K562 (cell line): ENCODE measurements at regions not wholly inside any gene's neighbourhood (a gene's known extent, or its start where the extent isn't known, plus 50 kb on each side); places are given as distances from the start of the nearest gene placed in this dataset.

ENCODE experiments used
- ATAC-seq: fragments of 200-7000 bp; cut with Tn5 transposase; 3 replicates; pipeline ENCODE4 v1.9.1; 2020; ENCODE audit warnings: moderate library complexity
- BruUV-seq: library from RNA; stranded (reverse); fragments of 400-500 nt; replicated peaks from 2 replicates; lab custom pipeline; 2021; lab: Mats Ljungman, UMichigan
- CTCF ChIA-PET: fragments of 300-600 bp; formaldehyde crosslinking; extraction: SDS; loops from one replicate; lab custom pipeline; 2021; ENCODE audit warnings: low intra/inter-chr PET ratio; lab: Yijun Ruan, JAX
- POLR2A ChIA-PET: fragments of 300-600, 350-650 bp; sonication (Branson Sonifier 250); formaldehyde crosslinking; extraction: SDS; loops from one replicate; lab custom pipeline; 2021; ENCODE audit warnings: antibody characterized with exemption, inconsistent platforms; lab: Yijun Ruan, JAX
- DNase-seq, 4 experiments: peaks; one replicate each; pipeline versions ENCODE4 v3.0.0 to v3.0.0-alpha.2; 2011 to 2018; ENCODE audit warnings: low spot score in 3 of 4, mixed read lengths in 3 of 4; ENCODE audit errors: extremely low read depth in 1 of 4
- FAIRE-seq: peaks from 2 replicates; lab custom pipeline; 2011; peaks lifted over from hg19 to GRCh38; lab: Jason Lieb, UNC
- H2AFZ ChIP-seq: 2 replicates; pipeline ENCODE4 v1.6.0; 2011; ENCODE audit warnings: low read depth, low read length, control low read depth, inconsistent platforms
- H3K27ac ChIP-seq: fragments of 200-600 bp; 3 replicates; pipeline ENCODE4 v1.8.0; 2011; ENCODE audit warnings: low read depth, mild to moderate bottlenecking, control low read depth, inconsistent platforms, low read length, moderate library complexity, mixed read lengths; ENCODE audit errors: extremely low read depth
- H3K27me3 ChIP-seq, 2 experiments: fragments of 300-600 bp in 1 of 2; 2 replicates in 1 of 2; 3 replicates in 1 of 2; pipeline versions ENCODE4 v1.6.0 to v1.8.0; 2011; ENCODE audit warnings: inconsistent platforms in 2 of 2, low read length in 2 of 2, mild to moderate bottlenecking in 1 of 2, mixed read lengths in 1 of 2, moderate library complexity in 1 of 2; ENCODE audit not compliant: control insufficient read depth in 2 of 2, insufficient read depth in 2 of 2
- H3K36me3 ChIP-seq: fragments of 300-600 bp; 3 replicates; pipeline ENCODE4 v1.8.0; 2011; ENCODE audit warnings: mild to moderate bottlenecking, low read length, inconsistent platforms; ENCODE audit not compliant: control insufficient read depth, insufficient read depth
- H3K4me1 ChIP-seq, 2 experiments: fragments of 200-600 bp in 1 of 2; replicated peaks in 1 of 2; 2 replicates in 1 of 2; 3 replicates in 1 of 2; pipeline versions ENCODE4 v1.5.1 to v1.8.0; 2011; ENCODE audit warnings: inconsistent platforms in 2 of 2, low read length in 2 of 2, mild to moderate bottlenecking in 1 of 2, mixed read lengths in 1 of 2, moderate library complexity in 1 of 2; ENCODE audit not compliant: control insufficient read depth in 2 of 2, insufficient read depth in 2 of 2
- H3K4me2 ChIP-seq: 2 replicates; pipeline ENCODE4 v1.6.1; 2011; ENCODE audit warnings: low read length, control low read depth, inconsistent platforms, mixed read lengths; ENCODE audit not compliant: insufficient read depth
- H3K4me3 ChIP-seq: fragments of 200-600 bp; sonication (generic), shearing (Covaris generic); 2 replicates; pipeline ENCODE4 v1.5.1; 2016; ENCODE audit warnings: control low read depth, inconsistent platforms
- H3K79me2 ChIP-seq: fragments of 200-600 bp; 3 replicates; pipeline ENCODE4 v1.8.0; 2011; ENCODE audit warnings: low read length, inconsistent platforms; ENCODE audit not compliant: control insufficient read depth, insufficient read depth
- H3K9ac ChIP-seq, 2 experiments: 2 replicates each; pipeline versions ENCODE4 v1.6.0 to v1.6.1; 2011; ENCODE audit warnings: low read depth in 2 of 2, low read length in 2 of 2, control low read depth in 1 of 2, inconsistent platforms in 1 of 2, mild to moderate bottlenecking in 1 of 2, mixed read lengths in 1 of 2; ENCODE audit not compliant: insufficient read depth in 1 of 2
- H3K9me1 ChIP-seq: one replicate; pipeline ENCODE4 v1.6.0; 2011; ENCODE audit warnings: inconsistent platforms, mild to moderate bottlenecking, low read length, moderate library complexity; ENCODE audit not compliant: control insufficient read depth, insufficient read depth
- H3K9me3 ChIP-seq: replicated peaks from 2 replicates; pipeline ENCODE4 v1.5.1; 2011; ENCODE audit warnings: low read depth, low read length, inconsistent platforms; ENCODE audit not compliant: control insufficient read depth, insufficient read depth
- H4K20me1 ChIP-seq: replicated peaks from 2 replicates; pipeline ENCODE4 v1.6.1; 2011; ENCODE audit warnings: low read length, inconsistent platforms, mixed read lengths; ENCODE audit not compliant: control insufficient read depth, insufficient read depth
- ARID1B ChIP-seq: fragments of 450-650 bp; IDR thresholded peaks from 2 replicates; pipeline ENCODE4 v1.6.1; 2016; ENCODE audit warnings: antibody characterized with exemption, mild to moderate bottlenecking, inconsistent platforms
- FOXP1 ChIP-seq: sonication (generic); formaldehyde crosslinking; IDR thresholded peaks from 2 replicates; pipeline ENCODE4 v1.8.0; 2022; ENCODE audit warnings: mild to moderate bottlenecking, missing genetic modification reagents
- HCFC1 ChIP-seq: IDR thresholded peaks from 2 replicates; pipeline ENCODE4 v1.6.1; 2012; ENCODE audit warnings: low read depth, low read length, improper control_type of control experiment
- HMBOX1 ChIP-seq: sonication (generic); IDR thresholded peaks from 2 replicates; pipeline ENCODE4 v1.6.1; 2016
- NFIC ChIP-seq: fragments of 450-650 bp; IDR thresholded peaks from 2 replicates; pipeline ENCODE4 v1.6.1; 2017; ENCODE audit warnings: mild to moderate bottlenecking, inconsistent platforms
- PHF20 ChIP-seq: fragments of 450-650 bp; IDR thresholded peaks from 2 replicates; pipeline ENCODE4 v1.6.1; 2018; ENCODE audit not compliant: partially characterized antibody
- PRDM10 ChIP-seq: fragments of 450-650 bp; IDR thresholded peaks from 2 replicates; pipeline ENCODE4 v1.6.1; 2018; ENCODE audit not compliant: partially characterized antibody
- RBBP5 ChIP-seq: fragments of 200-600 bp; sonication (generic); IDR thresholded peaks from 2 replicates; pipeline ENCODE4 v1.6.1; 2012; ENCODE audit warnings: borderline replicate concordance, mild to moderate bottlenecking, low read length, control low read depth, inconsistent platforms; ENCODE audit not compliant: insufficient read depth, poor library complexity, severe bottlenecking
- SLC30A9 ChIP-seq: fragments of 250-450 bp; sonication (Bioruptor Pico); IDR thresholded peaks from 2 replicates; pipeline ENCODE4 v1.8.0; 2022; ENCODE audit warnings: mild to moderate bottlenecking, moderate library complexity
- TEAD2 ChIP-seq: fragments of 450-650 bp; IDR thresholded peaks from 2 replicates; pipeline ENCODE4 v1.6.1; 2016; ENCODE audit warnings: missing genetic modification characterization, control low read depth, missing compliant biosample characterization
- TRIM28 ChIP-seq: fragments of 450-650 bp; IDR thresholded peaks from 2 replicates; pipeline ENCODE4 v1.6.1; 2017
- ZEB2 ChIP-seq: fragments of 450-650 bp; IDR thresholded peaks from 2 replicates; pipeline ENCODE4 v1.6.1; 2016
- ZNF212 ChIP-seq: fragments of 450-650 bp; formaldehyde crosslinking; IDR thresholded peaks from 2 replicates; pipeline ENCODE4 v1.4.0; 2020; ENCODE audit warnings: mild to moderate bottlenecking
- WGBS: fragments of 100-300 bp; shearing (Covaris generic); methylation state at CpG from one replicate; pipeline ENCODE4 v1.1.6; 2016; ENCODE audit warnings: low coverage, mixed read lengths; ENCODE audit not compliant: insufficient coverage; ENCODE audit errors: missing lambda C conversion rate; 5-methylcytosine and 5-hydroxymethylcytosine counted together
- in situ Hi-C: fragments of 300-500 bp; cut with MboI; formaldehyde crosslinking; loops from 4 replicates; pipeline ENCODE4 v1.15.0; 2018; ENCODE audit warnings: inconsistent platforms, mixed read lengths
- intact Hi-C: fragments of 100-400 bp; cut with micrococcal nuclease; formaldehyde crosslinking; loops from 2 replicates; pipeline ENCODE4 v1.14.2; 2022
- TF ChIP-seq, protein P1 (sequence below): fragments of 450-650 bp; conservative IDR thresholded peaks from 2 replicates; pipeline ENCODE4 v1.6.1; 2016; ENCODE audit warnings: missing genetic modification characterization, low read depth, mild to moderate bottlenecking, missing compliant biosample characterization, moderate library complexity
- TF ChIP-seq, protein P2 (sequence below): fragments of 250-450 bp; sonication (Bioruptor Pico); IDR thresholded peaks from 2 replicates; pipeline ENCODE4 v1.8.0; 2021; ENCODE audit warnings: moderate library complexity, mild to moderate bottlenecking, inconsistent platforms
- TF ChIP-seq, protein P3 (sequence below): fragments of 250-450 bp; sonication (Bioruptor Pico); IDR thresholded peaks from 2 replicates; pipeline ENCODE4 v1.8.0; 2021; ENCODE audit warnings: mild to moderate bottlenecking, moderate library complexity

GRCh38 chrX:12076046-12076445 lies 62.2 kb upstream of the FRMPD4 start:
- 0% methylated on average over 4 of the region's 5 CpGs for WGBS
- Histone ChIP-seq H3K9ac (no peak overlapping the region), H3K79me2 (no peaks in the 10 kb centered on the region), H3K4me3 (no peak overlapping the region), H3K9me1 (no peaks in the 10 kb centered on the region), H3K4me1 (no peaks in the 10 kb centered on the region), H3K27ac (no peak overlapping the region), H3K27me3 (no peaks in the 10 kb centered on the region), H2AFZ (no peak overlapping the region), H4K20me1 (no peaks in the 10 kb centered on the region), H3K4me2 (no peak overlapping the region), H3K9me3 (no peaks in the 10 kb centered on the region), H3K36me3 (no peaks in the 10 kb centered on the region)
- intact Hi-C loops = no loop called here
- ATAC-seq (no peak), FAIRE-seq (no peak), DNase-seq (no peak)
- ChIA-PET CTCF (no interaction called here), POLR2A (no interaction called here)
- BruUV-seq = no TSS peak
- in situ Hi-C loops = no loop called here
- TF ChIP-seq PRDM10 = no peak
- no peak for TF ChIP-seq TRIM28
- no peak for TF ChIP-seq FOXP1
- no peak for TF ChIP-seq HMBOX1
- TF ChIP-seq, protein P1, sequence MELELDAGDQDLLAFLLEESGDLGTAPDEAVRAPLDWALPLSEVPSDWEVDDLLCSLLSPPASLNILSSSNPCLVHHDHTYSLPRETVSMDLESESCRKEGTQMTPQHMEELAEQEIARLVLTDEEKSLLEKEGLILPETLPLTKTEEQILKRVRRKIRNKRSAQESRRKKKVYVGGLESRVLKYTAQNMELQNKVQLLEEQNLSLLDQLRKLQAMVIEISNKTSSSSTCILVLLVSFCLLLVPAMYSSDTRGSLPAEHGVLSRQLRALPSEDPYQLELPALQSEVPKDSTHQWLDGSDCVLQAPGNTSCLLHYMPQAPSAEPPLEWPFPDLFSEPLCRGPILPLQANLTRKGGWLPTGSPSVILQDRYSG (tag) = no peak
- no peak for TF ChIP-seq ARID1B
- TF ChIP-seq HCFC1 = no peak
- no peak for TF ChIP-seq ZEB2
- no peak for TF ChIP-seq TEAD2 (tag)
- TF ChIP-seq, protein P2, sequence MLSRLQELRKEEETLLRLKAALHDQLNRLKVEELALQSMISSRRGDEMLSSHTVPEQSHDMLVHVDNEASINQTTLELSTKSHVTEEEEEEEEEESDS = no peak
- TF ChIP-seq ZNF212 (CRISPR knock-in tag) = no peak
- no peak for TF ChIP-seq NFIC
- no peak for TF ChIP-seq PHF20
- no peak for TF ChIP-seq RBBP5
- no peak for TF ChIP-seq SLC30A9
- TF ChIP-seq, protein P3, sequence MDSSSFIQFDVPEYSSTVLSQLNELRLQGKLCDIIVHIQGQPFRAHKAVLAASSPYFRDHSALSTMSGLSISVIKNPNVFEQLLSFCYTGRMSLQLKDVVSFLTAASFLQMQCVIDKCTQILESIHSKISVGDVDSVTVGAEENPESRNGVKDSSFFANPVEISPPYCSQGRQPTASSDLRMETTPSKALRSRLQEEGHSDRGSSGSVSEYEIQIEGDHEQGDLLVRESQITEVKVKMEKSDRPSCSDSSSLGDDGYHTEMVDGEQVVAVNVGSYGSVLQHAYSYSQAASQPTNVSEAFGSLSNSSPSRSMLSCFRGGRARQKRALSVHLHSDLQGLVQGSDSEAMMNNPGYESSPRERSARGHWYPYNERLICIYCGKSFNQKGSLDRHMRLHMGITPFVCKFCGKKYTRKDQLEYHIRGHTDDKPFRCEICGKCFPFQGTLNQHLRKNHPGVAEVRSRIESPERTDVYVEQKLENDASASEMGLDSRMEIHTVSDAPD (CRISPR knock-in tag) = no peak
